Panc1 (cell line): ENCODE measurements at regions not wholly inside any gene's neighbourhood (a gene's known extent, or its start where the extent isn't known, plus 50 kb on each side); places are given as distances from the start of the nearest gene placed in this dataset.

Experiments
- ATAC-seq: fragments of 200-7000 bp; cut with Tn5 transposase; 2 replicates; pipeline ENCODE4 v1.9.1; 2020; ENCODE audit warnings: mild to moderate bottlenecking, moderate library complexity
- BruUV-seq: library from RNA; stranded (reverse); fragments of 400-500 nt; replicated peaks from 2 replicates; lab custom pipeline; 2021; lab: Mats Ljungman, UMichigan
- CTCF ChIA-PET: fragments of 300-600 bp; sonication (Branson Sonifier 250); formaldehyde crosslinking; loops from one replicate; lab custom pipeline; 2022; ENCODE audit warnings: antibody characterized with exemption; lab: Charles Lee
- POLR2A ChIA-PET: fragments of 300-600 bp; sonication (Branson Sonifier 250); formaldehyde crosslinking; loops from one replicate; lab custom pipeline; 2022; ENCODE audit warnings: antibody characterized with exemption; lab: Charles Lee
- DNase-seq: peaks from one replicate; pipeline ENCODE4 v3.0.0-alpha.2; 2010; ENCODE audit warnings: low read depth, low spot score
- H3K27ac ChIP-seq: 2 replicates; pipeline ENCODE4 v1.5.1; 2011; ENCODE audit warnings: mild to moderate bottlenecking, low read length, inconsistent platforms
- H3K27me3 ChIP-seq: fragments of 200-500 bp; sonication (Bioruptor generic); 2 replicates; pipeline ENCODE4 v1.6.0; 2014; ENCODE audit warnings: low read length, inconsistent platforms; ENCODE audit not compliant: control insufficient read depth, insufficient read depth
- H3K36me3 ChIP-seq: fragments of 200-500 bp; sonication (Bioruptor generic); 2 replicates; pipeline ENCODE4 v1.5.1; 2014; ENCODE audit warnings: inconsistent platforms, mild to moderate bottlenecking, low read length, moderate library complexity; ENCODE audit not compliant: control insufficient read depth, insufficient read depth
- H3K4me1 ChIP-seq: 2 replicates; pipeline ENCODE4 v1.5.1; 2011; ENCODE audit warnings: inconsistent platforms, mild to moderate bottlenecking, low read length, moderate library complexity; ENCODE audit not compliant: control insufficient read depth, insufficient read depth
- H3K4me3 ChIP-seq, 2 experiments: 2 replicates each; pipeline ENCODE4 v1.5.1; 2011 to 2012; ENCODE audit warnings: low read depth in 2 of 2, low read length in 2 of 2, mild to moderate bottlenecking in 2 of 2, inconsistent platforms in 1 of 2, moderate library complexity in 1 of 2
- H3K9me3 ChIP-seq: fragments of 200-500 bp; sonication (Bioruptor generic); 2 replicates; pipeline ENCODE4 v1.5.1; 2014; ENCODE audit warnings: low read depth, mild to moderate bottlenecking, inconsistent platforms, low read length, moderate library complexity; ENCODE audit not compliant: control insufficient read depth, insufficient read depth
- CTCF ChIP-seq: fragments of 450-650 bp; IDR thresholded peaks from 2 replicates; pipeline ENCODE4 v1.5.1; 2017; ENCODE audit warnings: mild to moderate bottlenecking
- POLR2AphosphoS5 ChIP-seq: IDR thresholded peaks from 2 replicates; pipeline ENCODE4 v1.6.1; 2012; ENCODE audit warnings: mild to moderate bottlenecking, low read depth, low read length, moderate library complexity
- REST ChIP-seq, 2 experiments: IDR thresholded peaks; 2 replicates each; pipeline ENCODE4 v1.6.1; 2011 to 2012; ENCODE audit warnings: low read depth in 2 of 2, control low read depth in 1 of 2, low read length in 1 of 2, mild to moderate bottlenecking in 1 of 2, moderate library complexity in 1 of 2; ENCODE audit not compliant: insufficient read depth in 1 of 2
- SIN3A ChIP-seq: IDR thresholded peaks from 2 replicates; pipeline ENCODE4 v1.6.1; 2012; ENCODE audit warnings: low read depth, mild to moderate bottlenecking, low read length, moderate library complexity, borderline replicate concordance; ENCODE audit not compliant: insufficient read depth
- TCF7L2 ChIP-seq: IDR thresholded peaks from 2 replicates; pipeline ENCODE4 v1.6.1; 2011; ENCODE audit warnings: mild to moderate bottlenecking, low read depth, low read length, inconsistent platforms
- in situ Hi-C: cut with HindIII; loops from 2 replicates; pipeline ENCODE4 v1.10.0; 2016; ENCODE audit warnings: low sequenced_read_pairs, low pct_unique_long_range_greater_than_20kb
- intact Hi-C: fragments of 100-400 bp; cut with micrococcal nuclease; formaldehyde crosslinking; loops from one replicate; pipeline ENCODE4 v1.10.0; 2022; ENCODE audit not compliant: unreplicated experiment

GRCh38 chr6:126548300-126548699 is 208.4 kb downstream of the CENPW start:
- intact Hi-C loops (no loop called here), in situ Hi-C loops (no loop called here)
- CTCF ChIA-PET: interaction anchor here (0.7 kb wide), 1 partner anchor 453 kb away, joined by 3 read pairs; no protein-coding TSS in a partner anchor
- Histone ChIP-seq H3K4me3 (no peak overlapping the region), H3K27ac (no peak overlapping the region), H3K36me3 (no peaks in the 10 kb centered on the region), H3K9me3 (no peaks in the 10 kb centered on the region), H3K27me3 (no peaks in the 10 kb centered on the region), H3K4me1 (no peaks in the 10 kb centered on the region)
- POLR2A ChIA-PET: no interaction called here
- ATAC-seq (no peak), DNase-seq (no peak)
- TF ChIP-seq POLR2AphosphoS5 (no peak), CTCF (no peak), TCF7L2 (no peak), SIN3A (no peak), REST (IDR thresholded peaks at IDR 0.05; ENCODE audit: insufficient read depth in 1 of 2, low read depth in 2 of 2, low read length in 1 of 2) (no peak)
- no TSS peak for BruUV-seq

DNA sequence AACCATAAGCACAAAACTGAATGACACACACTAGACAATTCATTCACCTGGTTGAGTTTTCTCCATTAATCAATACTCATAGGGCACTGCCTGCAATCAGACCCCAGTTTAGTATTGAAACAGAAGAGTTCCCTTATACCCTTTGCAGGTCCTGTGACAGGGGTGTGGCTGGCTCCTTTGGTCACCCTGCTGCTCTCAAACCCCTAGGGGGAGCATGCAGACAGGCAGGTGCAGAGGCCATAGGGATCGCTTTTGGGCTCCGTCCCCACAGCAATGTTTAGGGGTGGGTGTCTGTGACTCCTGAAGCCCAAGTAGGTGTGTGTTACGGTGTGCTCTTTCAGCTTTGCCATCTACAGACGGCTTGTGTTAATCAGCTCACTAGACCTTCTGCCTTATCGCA is 210.4 kb downstream of the CENPW start:
- Histone ChIP-seq H3K4me1 (no peaks in the 10 kb centered on the region), H3K36me3 (no peaks in the 10 kb centered on the region), H3K27me3 (no peaks in the 10 kb centered on the region), H3K27ac (no peak overlapping the region), H3K9me3 (no peaks in the 10 kb centered on the region), H3K4me3 (no peak overlapping the region)
- ATAC-seq (no peak), DNase-seq (no peak)
- no TSS peak for BruUV-seq
- in situ Hi-C loops (no loop called here), intact Hi-C loops (no loop called here)
- CTCF ChIA-PET: no interaction called here
- TF ChIP-seq CTCF (0 out of 2 replicates have a peak, but pooled peaks have one; percentile 3), TCF7L2 (no peak)
- POLR2A ChIA-PET: no interaction called here

GRCh38 chr6:126551832-126552231 is 211.9 kb downstream of the CENPW start:
- H3K4me3 ChIP-seq: no peak overlapping the region
- intact Hi-C loops (no loop called here), in situ Hi-C loops (no loop called here)
- POLR2A ChIA-PET: no interaction called here
- no peaks in the 10 kb centered on the region for H3K9me3 ChIP-seq
- H3K4me1 ChIP-seq: no peaks in the 10 kb centered on the region
- DNase-seq (no peak), ATAC-seq (no peak)
- TF ChIP-seq SIN3A (no peak), REST (IDR thresholded peaks at IDR 0.05; ENCODE audit: insufficient read depth in 1 of 2, low read depth in 2 of 2, low read length in 1 of 2) (no peak), CTCF (no peak), POLR2AphosphoS5 (no peak), TCF7L2 (no peak)
- no peak overlapping the region for H3K27ac ChIP-seq
- CTCF ChIA-PET: no interaction called here
- H3K36me3 ChIP-seq: no peaks in the 10 kb centered on the region
- no peaks in the 10 kb centered on the region for H3K27me3 ChIP-seq
- BruUV-seq: no TSS peak
